ENCODE measurements at regions not wholly inside any gene's neighbourhood (a gene's known extent, or its start where the extent isn't known, plus 50 kb on each side); places are given as distances from the start of the nearest gene placed in this dataset.

DNA sequence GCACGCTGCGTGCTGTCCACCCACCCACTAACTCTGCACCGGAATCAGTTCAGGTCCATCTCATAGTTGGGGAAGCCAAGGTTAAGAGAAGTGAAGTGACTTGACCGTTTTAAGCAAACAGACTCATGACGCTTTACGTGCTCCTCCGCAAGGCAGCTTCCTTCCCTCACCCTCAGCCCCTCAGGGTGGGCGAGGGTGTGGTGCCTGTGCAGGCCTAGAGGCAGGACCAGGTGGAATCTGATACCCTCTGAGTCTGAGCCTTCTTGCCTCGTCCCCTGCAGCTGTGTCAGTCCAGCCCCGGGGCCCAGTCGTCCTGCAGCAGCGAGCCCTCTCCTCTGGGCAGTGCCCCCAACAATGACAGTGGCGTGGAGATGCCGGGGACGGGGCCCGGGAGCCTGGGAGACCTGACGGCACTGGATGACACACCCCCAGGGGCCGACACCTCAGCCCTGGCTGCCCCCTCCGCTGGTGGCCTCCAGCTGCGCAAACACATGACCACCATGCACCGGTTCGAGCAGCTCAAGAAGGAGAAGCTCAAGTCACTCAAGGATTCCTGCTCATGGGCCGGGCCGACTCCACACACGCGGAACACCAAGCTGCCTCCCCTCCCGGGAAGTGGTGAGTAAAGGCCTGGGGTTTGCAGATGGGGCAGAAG lies 250.5 kb downstream of the GLI2 start:
- H3K4me3 Mint-ChIP-seq (ENCODE audit: unreplicated experiment) = no peak overlapping the region
- H3K9me3 ChIP-seq (ENCODE audit: insufficient read depth, low read depth, low read length) = no peaks in the 10 kb centered on the region
- DNase-seq (ENCODE audit: low read depth) = no peak
- H3K27ac Mint-ChIP-seq (ENCODE audit: unreplicated experiment) = no peak overlapping the region
- H3K36me3 ChIP-seq (ENCODE audit: insufficient read depth, low read length) = peaks cover 15% of the 10 kb centered on the region
- H3K4me1 Mint-ChIP-seq (ENCODE audit: low read depth, unreplicated experiment) = peaks cover 5% of the 10 kb centered on the region
- no peaks in the 10 kb centered on the region for H3K79me2 ChIP-seq (ENCODE audit: insufficient read depth, low read length)
- H3K4me1 ChIP-seq (ENCODE audit: insufficient read depth, low read length) = no peaks in the 10 kb centered on the region
- H3K36me3 Mint-ChIP-seq (ENCODE audit: low read depth, unreplicated experiment) = peaks cover 44% of the 10 kb centered on the region
- no peak overlapping the region for H3K9ac ChIP-seq (ENCODE audit: low read length)
- H3K9me3 Mint-ChIP-seq (ENCODE audit: unreplicated experiment) = peaks cover 2% of the 10 kb centered on the region
- H3K27me3 ChIP-seq (ENCODE audit: insufficient read depth, low read length) = no peaks in the 10 kb centered on the region
- no peak for FAIRE-seq
- TF ChIP-seq EZH2 (IDR thresholded peaks at IDR 0.05; ENCODE audit: insufficient read depth, low read length) = no peak
- TF ChIP-seq, protein P1, sequence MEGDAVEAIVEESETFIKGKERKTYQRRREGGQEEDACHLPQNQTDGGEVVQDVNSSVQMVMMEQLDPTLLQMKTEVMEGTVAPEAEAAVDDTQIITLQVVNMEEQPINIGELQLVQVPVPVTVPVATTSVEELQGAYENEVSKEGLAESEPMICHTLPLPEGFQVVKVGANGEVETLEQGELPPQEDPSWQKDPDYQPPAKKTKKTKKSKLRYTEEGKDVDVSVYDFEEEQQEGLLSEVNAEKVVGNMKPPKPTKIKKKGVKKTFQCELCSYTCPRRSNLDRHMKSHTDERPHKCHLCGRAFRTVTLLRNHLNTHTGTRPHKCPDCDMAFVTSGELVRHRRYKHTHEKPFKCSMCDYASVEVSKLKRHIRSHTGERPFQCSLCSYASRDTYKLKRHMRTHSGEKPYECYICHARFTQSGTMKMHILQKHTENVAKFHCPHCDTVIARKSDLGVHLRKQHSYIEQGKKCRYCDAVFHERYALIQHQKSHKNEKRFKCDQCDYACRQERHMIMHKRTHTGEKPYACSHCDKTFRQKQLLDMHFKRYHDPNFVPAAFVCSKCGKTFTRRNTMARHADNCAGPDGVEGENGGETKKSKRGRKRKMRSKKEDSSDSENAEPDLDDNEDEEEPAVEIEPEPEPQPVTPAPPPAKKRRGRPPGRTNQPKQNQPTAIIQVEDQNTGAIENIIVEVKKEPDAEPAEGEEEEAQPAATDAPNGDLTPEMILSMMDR (IDR thresholded peaks at IDR 0.05; ENCODE audit: insufficient read depth, low read depth, low read length) = no peak
- H4K20me1 ChIP-seq (ENCODE audit: insufficient read depth, low read length) = peaks cover 16% of the 10 kb centered on the region
- H2AFZ ChIP-seq (ENCODE audit: low read depth, low read length) = no peak overlapping the region
- no peaks in the 10 kb centered on the region for H3K27me3 Mint-ChIP-seq (ENCODE audit: low read depth, unreplicated experiment)
- H3K4me3 ChIP-seq (ENCODE audit: insufficient read depth, low read depth, low read length) = no peak overlapping the region
- no peak overlapping the region for H3K4me2 ChIP-seq (ENCODE audit: low read length)
- no peak overlapping the region for H3K27ac ChIP-seq (ENCODE audit: low read depth, low read length)

DNA sequence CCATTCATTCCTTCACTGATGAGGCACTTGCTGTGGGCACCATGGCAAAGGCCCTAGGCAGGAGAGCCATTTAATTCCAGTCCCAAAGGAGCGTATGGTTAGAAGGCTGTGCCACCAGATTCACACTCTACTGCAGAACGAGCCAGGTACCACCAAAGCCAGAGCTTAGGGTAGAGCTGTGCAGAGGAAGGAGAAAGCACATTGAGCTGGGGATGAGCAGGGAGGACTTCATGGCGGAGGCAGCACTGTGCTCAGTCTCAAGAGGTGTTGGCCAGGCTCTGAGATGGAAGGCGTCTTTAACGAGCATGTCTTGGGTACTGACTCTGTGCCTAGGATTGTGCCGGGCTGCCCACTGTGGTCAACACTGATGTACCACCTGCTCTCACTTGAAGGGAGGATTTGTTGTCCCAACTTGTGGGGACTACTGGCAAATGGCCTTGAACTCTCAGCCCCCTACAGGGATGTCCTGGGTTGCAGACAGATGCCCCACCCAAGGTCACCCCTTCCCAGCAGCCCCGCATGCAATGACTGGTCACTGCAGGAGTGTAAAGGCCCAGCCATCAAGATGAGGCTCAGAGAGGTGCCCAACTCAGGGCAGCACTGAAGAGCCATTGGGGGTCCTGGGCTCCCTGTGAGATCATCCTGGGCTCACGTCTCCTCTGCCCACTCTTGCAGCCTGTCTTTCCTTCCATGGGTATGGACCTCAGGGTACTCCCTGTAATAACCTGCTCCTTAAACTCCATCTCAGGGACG lies 251.4 kb downstream of the GLI2 start:
- no peak for FAIRE-seq
- H4K20me1 ChIP-seq (ENCODE audit: insufficient read depth, low read length) = peaks cover 12% of the 10 kb centered on the region
- H3K9me3 Mint-ChIP-seq (ENCODE audit: unreplicated experiment) = peaks cover 2% of the 10 kb centered on the region
- H3K4me1 ChIP-seq (ENCODE audit: insufficient read depth, low read length) = no peaks in the 10 kb centered on the region
- no peaks in the 10 kb centered on the region for H3K27me3 ChIP-seq (ENCODE audit: insufficient read depth, low read length)
- H3K27ac Mint-ChIP-seq (ENCODE audit: unreplicated experiment) = no peak overlapping the region
- no peak overlapping the region for H3K9ac ChIP-seq (ENCODE audit: low read length)
- TF ChIP-seq EZH2 (IDR thresholded peaks at IDR 0.05; ENCODE audit: insufficient read depth, low read length) = no peak
- TF ChIP-seq, protein P1 (IDR thresholded peaks at IDR 0.05; ENCODE audit: insufficient read depth, low read depth, low read length) = no peak
- H3K4me3 Mint-ChIP-seq (ENCODE audit: unreplicated experiment) = no peak overlapping the region
- H3K27ac ChIP-seq (ENCODE audit: low read depth, low read length) = no peak overlapping the region
- H3K9me3 ChIP-seq (ENCODE audit: insufficient read depth, low read depth, low read length) = no peaks in the 10 kb centered on the region
- H2AFZ ChIP-seq (ENCODE audit: low read depth, low read length) = no peak overlapping the region
- peaks cover 36% of the 10 kb centered on the region for H3K36me3 Mint-ChIP-seq (ENCODE audit: low read depth, unreplicated experiment)
- H3K4me2 ChIP-seq (ENCODE audit: low read length) = no peak overlapping the region
- H3K36me3 ChIP-seq (ENCODE audit: insufficient read depth, low read length) = peaks cover 15% of the 10 kb centered on the region
- DNase-seq (ENCODE audit: low read depth) = no peak
- H3K79me2 ChIP-seq (ENCODE audit: insufficient read depth, low read length) = no peaks in the 10 kb centered on the region
- H3K4me3 ChIP-seq (ENCODE audit: insufficient read depth, low read depth, low read length) = no peak overlapping the region
- no peaks in the 10 kb centered on the region for H3K27me3 Mint-ChIP-seq (ENCODE audit: low read depth, unreplicated experiment)
- H3K4me1 Mint-ChIP-seq (ENCODE audit: low read depth, unreplicated experiment) = peaks cover 3% of the 10 kb centered on the region
